GM12878 (cell line): ENCODE measurements at regions not wholly inside any gene's neighbourhood (a gene's known extent, or its start where the extent isn't known, plus 50 kb on each side); places are given as distances from the start of the nearest gene placed in this dataset.

ENCODE experiments used
- ATAC-seq: fragments of 200-7000 bp; cut with Tn5 transposase; 3 replicates; pipeline ENCODE4 v1.9.1; 2020; ENCODE audit warnings: mild to moderate bottlenecking, moderate library complexity
- BruUV-seq: library from RNA; stranded (reverse); fragments of 400-500 nt; replicated peaks from 2 replicates; lab custom pipeline; 2021; lab: Mats Ljungman, UMichigan
- CTCF ChIA-PET: fragments of 300-600 bp; sonication (Branson Sonifier 250); formaldehyde crosslinking; extraction: SDS; loops from one replicate; lab custom pipeline; 2021; ENCODE audit warnings: inconsistent platforms; lab: Yijun Ruan, JAX
- POLR2A ChIA-PET: fragments of 350-600 bp; formaldehyde crosslinking; extraction: SDS; loops from one replicate; lab custom pipeline; 2021; ENCODE audit warnings: inconsistent platforms; lab: Charles Lee
- RAD21 ChIA-PET: fragments of 300-600 bp; sonication (Branson Sonifier 250); formaldehyde crosslinking; loops from one replicate; lab custom pipeline; 2023; ENCODE audit warnings: antibody characterized with exemption; ENCODE audit not compliant: unreplicated experiment; lab: Charles Lee
- SMC1A ChIA-PET: fragments of 300-600 bp; sonication (Branson Sonifier 250); formaldehyde crosslinking; loops from one replicate; lab custom pipeline; 2023; ENCODE audit not compliant: unreplicated experiment, uncharacterized antibody; lab: Charles Lee
- DNase-seq: peaks from one replicate; pipeline ENCODE4 v3.0.0-alpha.2; 2011; ENCODE audit warnings: low read depth, low spot score
- FAIRE-seq: peaks from 3 replicates; lab custom pipeline; 2011; peaks lifted over from hg19 to GRCh38; lab: Jason Lieb, UNC
- H2AFZ ChIP-seq: 2 replicates; pipeline ENCODE4 v1.6.0; 2011; ENCODE audit warnings: low read depth, low read length, control low read depth; ENCODE audit not compliant: control insufficient read depth
- H3K27ac ChIP-seq: 2 replicates; pipeline ENCODE4 v1.5.1; 2011; ENCODE audit warnings: control low read depth; ENCODE audit not compliant: control insufficient read depth, insufficient read depth
- H3K27me3 ChIP-seq, 2 experiments: replicated peaks in 1 of 2; 2 replicates each; pipeline versions ENCODE4 v1.6.0 to v1.6.1; 2011; ENCODE audit warnings: low read length in 1 of 2; ENCODE audit not compliant: control insufficient read depth in 2 of 2, insufficient read depth in 2 of 2
- H3K36me3 ChIP-seq, 2 experiments: 2 replicates each; pipeline ENCODE4 v1.5.1; 2011; ENCODE audit warnings: low read length in 1 of 2; ENCODE audit not compliant: control insufficient read depth in 2 of 2, insufficient read depth in 2 of 2
- H3K4me1 ChIP-seq: 2 replicates; pipeline ENCODE4 v1.6.1; 2011; ENCODE audit warnings: mild to moderate bottlenecking, low read length, moderate library complexity, mixed read lengths; ENCODE audit not compliant: control insufficient read depth, insufficient read depth
- H3K4me2 ChIP-seq: 2 replicates; pipeline ENCODE4 v1.6.0; 2011; ENCODE audit warnings: control low read depth; ENCODE audit not compliant: control insufficient read depth, insufficient read depth
- H3K4me3 ChIP-seq: fragments of 200-600 bp; sonication (generic); 2 replicates; pipeline ENCODE4 v1.5.1; 2016
- H3K79me2 ChIP-seq: 2 replicates; pipeline ENCODE4 v1.6.0; 2011; ENCODE audit warnings: low read length; ENCODE audit not compliant: control insufficient read depth, insufficient read depth
- H3K9ac ChIP-seq: 2 replicates; pipeline ENCODE4 v1.8.0; 2011; ENCODE audit warnings: low read length, control low read depth, mixed read lengths; ENCODE audit not compliant: control insufficient read depth, insufficient read depth
- H3K9me3 ChIP-seq: replicated peaks from 3 replicates; pipeline ENCODE4 v1.5.1; 2011; ENCODE audit warnings: mild to moderate bottlenecking, low read length; ENCODE audit not compliant: control insufficient read depth, insufficient read depth
- H4K20me1 ChIP-seq: 2 replicates; pipeline ENCODE4 v1.6.0; 2011; ENCODE audit not compliant: control insufficient read depth, insufficient read depth
- BCL3 ChIP-seq: IDR thresholded peaks from 2 replicates; pipeline ENCODE4 v1.6.1; 2011; ENCODE audit warnings: borderline replicate concordance, low read depth, mild to moderate bottlenecking, moderate library complexity, low read length; ENCODE audit not compliant: insufficient read depth, poor library complexity, severe bottlenecking
- BMI1 ChIP-seq: fragments of 450-650 bp; IDR thresholded peaks from 2 replicates; pipeline ENCODE4 v1.6.1; 2016; ENCODE audit warnings: mild to moderate bottlenecking, moderate library complexity, borderline replicate concordance
- BRCA1 ChIP-seq: IDR thresholded peaks from 2 replicates; pipeline ENCODE4 v1.6.1; 2011; ENCODE audit warnings: low read depth, low read length, improper control_type of control experiment
- CBX3 ChIP-seq: fragments of 200-600 bp; sonication (generic); IDR thresholded peaks from 2 replicates; pipeline ENCODE4 v1.6.1; 2016; ENCODE audit warnings: low read depth, borderline replicate concordance
- CEBPZ ChIP-seq: fragments of 150-350 bp; IDR thresholded peaks from 2 replicates; pipeline ENCODE4 v1.6.1; 2016; ENCODE audit warnings: low read depth, low read length
- EGR1 ChIP-seq, 2 experiments: IDR thresholded peaks; 1 replicate in 1 of 2; 2 replicates in 1 of 2; pipeline ENCODE4 v1.6.1; 2011 to 2012; ENCODE audit warnings: low read depth in 2 of 2, low read length in 2 of 2, borderline replicate concordance in 1 of 2, mild to moderate bottlenecking in 1 of 2, moderate library complexity in 1 of 2
- FOS ChIP-seq: IDR thresholded peaks from 3 replicates; pipeline ENCODE4 v1.6.1; 2011; ENCODE audit warnings: borderline replicate concordance; ENCODE audit not compliant: insufficient read length; ENCODE audit errors: extremely low read depth
- GABPA ChIP-seq: IDR thresholded peaks from 2 replicates; pipeline ENCODE4 v1.6.1; 2014; ENCODE audit warnings: antibody characterized with exemption, low read depth, mild to moderate bottlenecking, inconsistent platforms
- MXI1 ChIP-seq: fragments of 150-350 bp; IDR thresholded peaks from 2 replicates; pipeline ENCODE4 v1.6.1; 2011; ENCODE audit warnings: low read depth, mild to moderate bottlenecking, inconsistent platforms, low read length, improper control_type of control experiment
- RUNX3 ChIP-seq: IDR thresholded peaks from 2 replicates; pipeline ENCODE4 v1.6.1; 2012; ENCODE audit warnings: low read length, inconsistent platforms
- SUZ12 ChIP-seq: fragments of 200-600 bp; sonication (generic); IDR thresholded peaks from one replicate; pipeline ENCODE4 v1.6.1; 2018; ENCODE audit warnings: antibody characterized with exemption, mild to moderate bottlenecking; ENCODE audit not compliant: unreplicated experiment
- TBL1XR1 ChIP-seq: IDR thresholded peaks from 2 replicates; pipeline ENCODE4 v1.6.1; 2012; ENCODE audit warnings: low read depth, low read length, improper control_type of control experiment
- ZNF217 ChIP-seq: fragments of 450-650 bp; IDR thresholded peaks from 2 replicates; pipeline ENCODE4 v1.6.1; 2017; ENCODE audit warnings: antibody characterized with exemption, mild to moderate bottlenecking
- WGBS: methylation state at CpG from one replicate; pipeline ENCODE4 v1.1.6; 2016; ENCODE audit warnings: low lambda C conversion rate; ENCODE audit not compliant: insufficient replicate concordance, insufficient coverage; ENCODE audit errors: missing lambda C conversion rate; 5-methylcytosine and 5-hydroxymethylcytosine counted together
- in situ Hi-C: fragments of 300-500 bp; cut with MboI; formaldehyde crosslinking; loops from 9 replicates; pipeline ENCODE4 v1.14.3; 2018; ENCODE audit warnings: mixed read lengths
- intact Hi-C: fragments of 100-400 bp; cut with micrococcal nuclease; formaldehyde crosslinking; loops from one replicate; pipeline ENCODE4 v1.14.2; 2022; ENCODE audit not compliant: unreplicated experiment
- TF ChIP-seq, protein P1 (sequence below), 3 experiments: IDR thresholded peaks in 2 of 3; conservative IDR thresholded peaks in 1 of 3; 2 replicates each; pipeline ENCODE4 v1.5.1; 2011; ENCODE audit warnings: low read depth in 3 of 3, low read length in 3 of 3, mild to moderate bottlenecking in 3 of 3, control low read depth in 2 of 3, moderate library complexity in 2 of 3, inconsistent platforms in 1 of 3, mixed read lengths in 1 of 3; ENCODE audit not compliant: control insufficient read depth in 2 of 3, insufficient read depth in 1 of 3; ENCODE audit errors: extremely low read depth in 1 of 3
- TF ChIP-seq, protein P2 (sequence below): IDR thresholded peaks from 2 replicates; pipeline ENCODE4 v1.6.1; 2011; ENCODE audit warnings: low read depth, mild to moderate bottlenecking, low read length, moderate library complexity, borderline replicate concordance; ENCODE audit errors: extremely low read depth
- TF ChIP-seq, protein P3 (sequence below): IDR thresholded peaks from 2 replicates; pipeline ENCODE4 v1.6.1; 2012; ENCODE audit warnings: low read depth, low read length, improper control_type of control experiment
- TF ChIP-seq, protein P4 (sequence below): IDR thresholded peaks from 2 replicates; pipeline ENCODE4 v1.6.1; 2012; ENCODE audit warnings: low read depth, low read length, improper control_type of control experiment

GRCh38 chr15:24857763-24858162 lies 97.0 kb upstream of the SNRPN start:
- no peaks in the 10 kb centered on the region for H3K36me3 ChIP-seq
- H3K4me2 ChIP-seq = no peak overlapping the region
- no peak overlapping the region for H3K9ac ChIP-seq
- H3K27ac ChIP-seq = no peak overlapping the region
- DNase-seq (no peak), ATAC-seq (no peak), FAIRE-seq (no peak)
- WGBS = 43% methylated on average over 5 of the region's 5 CpGs
- H4K20me1 ChIP-seq = no peaks in the 10 kb centered on the region
- in situ Hi-C loops = no loop called here
- no peaks in the 10 kb centered on the region for H3K4me1 ChIP-seq
- no peak overlapping the region for H2AFZ ChIP-seq
- H3K79me2 ChIP-seq = no peaks in the 10 kb centered on the region
- CTCF ChIA-PET = no interaction called here
- POLR2A ChIA-PET = no interaction called here
- RAD21 ChIA-PET = no interaction called here
- SMC1A ChIA-PET = no interaction called here
- H3K9me3 ChIP-seq = no peaks in the 10 kb centered on the region
- no peak overlapping the region for H3K4me3 ChIP-seq
- no TSS peak for BruUV-seq
- intact Hi-C loops = no loop called here
- no peaks in the 10 kb centered on the region for H3K27me3 ChIP-seq
- no peak for TF ChIP-seq RUNX3
- TF ChIP-seq CBX3 = no peak
- TF ChIP-seq, protein P1, sequence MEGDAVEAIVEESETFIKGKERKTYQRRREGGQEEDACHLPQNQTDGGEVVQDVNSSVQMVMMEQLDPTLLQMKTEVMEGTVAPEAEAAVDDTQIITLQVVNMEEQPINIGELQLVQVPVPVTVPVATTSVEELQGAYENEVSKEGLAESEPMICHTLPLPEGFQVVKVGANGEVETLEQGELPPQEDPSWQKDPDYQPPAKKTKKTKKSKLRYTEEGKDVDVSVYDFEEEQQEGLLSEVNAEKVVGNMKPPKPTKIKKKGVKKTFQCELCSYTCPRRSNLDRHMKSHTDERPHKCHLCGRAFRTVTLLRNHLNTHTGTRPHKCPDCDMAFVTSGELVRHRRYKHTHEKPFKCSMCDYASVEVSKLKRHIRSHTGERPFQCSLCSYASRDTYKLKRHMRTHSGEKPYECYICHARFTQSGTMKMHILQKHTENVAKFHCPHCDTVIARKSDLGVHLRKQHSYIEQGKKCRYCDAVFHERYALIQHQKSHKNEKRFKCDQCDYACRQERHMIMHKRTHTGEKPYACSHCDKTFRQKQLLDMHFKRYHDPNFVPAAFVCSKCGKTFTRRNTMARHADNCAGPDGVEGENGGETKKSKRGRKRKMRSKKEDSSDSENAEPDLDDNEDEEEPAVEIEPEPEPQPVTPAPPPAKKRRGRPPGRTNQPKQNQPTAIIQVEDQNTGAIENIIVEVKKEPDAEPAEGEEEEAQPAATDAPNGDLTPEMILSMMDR (IDR thresholded peaks at IDR 0.05 in 2 of 3, conservative IDR thresholded peaks at IDR 0.05 in 1 of 3; ENCODE audit: control insufficient read depth in 2 of 3, extremely low read depth in 1 of 3, insufficient read depth in 1 of 3, low read depth in 3 of 3, low read length in 3 of 3) = no peak
- TF ChIP-seq BCL3 = no peak
- TF ChIP-seq, protein P2, sequence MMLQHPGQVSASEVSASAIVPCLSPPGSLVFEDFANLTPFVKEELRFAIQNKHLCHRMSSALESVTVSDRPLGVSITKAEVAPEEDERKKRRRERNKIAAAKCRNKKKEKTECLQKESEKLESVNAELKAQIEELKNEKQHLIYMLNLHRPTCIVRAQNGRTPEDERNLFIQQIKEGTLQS = no peak
- no peak for TF ChIP-seq ZNF217
- TF ChIP-seq, protein P3, sequence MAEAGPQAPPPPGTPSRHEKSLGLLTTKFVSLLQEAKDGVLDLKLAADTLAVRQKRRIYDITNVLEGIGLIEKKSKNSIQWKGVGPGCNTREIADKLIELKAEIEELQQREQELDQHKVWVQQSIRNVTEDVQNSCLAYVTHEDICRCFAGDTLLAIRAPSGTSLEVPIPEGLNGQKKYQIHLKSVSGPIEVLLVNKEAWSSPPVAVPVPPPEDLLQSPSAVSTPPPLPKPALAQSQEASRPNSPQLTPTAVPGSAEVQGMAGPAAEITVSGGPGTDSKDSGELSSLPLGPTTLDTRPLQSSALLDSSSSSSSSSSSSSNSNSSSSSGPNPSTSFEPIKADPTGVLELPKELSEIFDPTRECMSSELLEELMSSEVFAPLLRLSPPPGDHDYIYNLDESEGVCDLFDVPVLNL = no peak
- TF ChIP-seq, protein P4, sequence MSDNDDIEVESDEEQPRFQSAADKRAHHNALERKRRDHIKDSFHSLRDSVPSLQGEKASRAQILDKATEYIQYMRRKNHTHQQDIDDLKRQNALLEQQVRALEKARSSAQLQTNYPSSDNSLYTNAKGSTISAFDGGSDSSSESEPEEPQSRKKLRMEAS = no peak
- no peak for TF ChIP-seq EGR1 (IDR thresholded peaks at IDR 0.05; ENCODE audit: borderline replicate concordance in 1 of 2, low read depth in 2 of 2, low read length in 2 of 2)
- no peak for TF ChIP-seq GABPA
- TF ChIP-seq CEBPZ = no peak
- TF ChIP-seq FOS = no peak
- TF ChIP-seq BMI1 = no peak
- no peak for TF ChIP-seq TBL1XR1
- TF ChIP-seq MXI1 = no peak
- no peak for TF ChIP-seq BRCA1
- TF ChIP-seq SUZ12 = no peak
